ENCODE measurements at regions not wholly inside any gene's neighbourhood (a gene's known extent, or its start where the extent isn't known, plus 50 kb on each side); places are given as distances from the start of the nearest gene placed in this dataset.
A peak's percentile ranks its signal among the peaks of the same experiment; 100 is the strongest.

GRCh38 chr16:85309656-85310587, 197.7 kb upstream of the CIBAR2 start:
- DNase-seq (ENCODE audit: low read depth in 3 of 3) = no peak

- no peak for DNase-seq (ENCODE audit: low read depth in 3 of 3)
Measured at GRCh38 chr16:85310868-85311585, 198.8 kb upstream of the CIBAR2 start.

- no peak for DNase-seq (ENCODE audit: low read depth in 3 of 3)
Measured at GRCh38 chr16:85311741-85312140, 199.5 kb upstream of the CIBAR2 start.

- DNase-seq (ENCODE audit: low read depth in 3 of 3) = no peak
Measured at GRCh38 chr16:85312174-85312573, 199.9 kb upstream of the CIBAR2 start.

GRCh38 chr16:85312642-85313525, 200.6 kb upstream of the CIBAR2 start:
- DNase-seq (ENCODE audit: low read depth in 3 of 3) = no peak

- no peak for DNase-seq (ENCODE audit: low read depth in 3 of 3)
Measured at GRCh38 chr16:85313526-85314301, 201.4 kb upstream of the CIBAR2 start.

GRCh38 chr16:85314512-85314971, 202.3 kb upstream of the CIBAR2 start:
- DNase-seq (ENCODE audit: low read depth in 3 of 3) = no peak

GRCh38 chr16:85315866-85316265, 203.6 kb upstream of the CIBAR2 start:
- no peak for DNase-seq (ENCODE audit: low read depth in 3 of 3)

- DNase-seq (ENCODE audit: low read depth in 3 of 3) = peak in 2 of 3 donors; percentile 33 to 48
Measured at GRCh38 chr16:85316321-85316919, 204.1 kb upstream of the CIBAR2 start.

GRCh38 chr16:85316944-85317343, 204.7 kb upstream of the CIBAR2 start:
- DNase-seq (ENCODE audit: low read depth in 3 of 3) = no peak

- DNase-seq (ENCODE audit: low read depth in 3 of 3) = no peak
Measured at GRCh38 chr16:85317704-85318103, 205.4 kb upstream of the CIBAR2 start.

GRCh38 chr16:85319208-85319983, 207.1 kb upstream of the CIBAR2 start:
- no peak for DNase-seq (ENCODE audit: low read depth in 3 of 3)

- no peak for DNase-seq (ENCODE audit: low read depth in 3 of 3)
Measured at GRCh38 chr16:85319984-85320440, 207.7 kb upstream of the CIBAR2 start.

GRCh38 chr16:85320677-85321385, 208.6 kb upstream of the CIBAR2 start:
- DNase-seq (ENCODE audit: low read depth in 3 of 3) = no peak

- DNase-seq (ENCODE audit: low read depth in 3 of 3) = no peak
Measured at GRCh38 chr16:85321509-85322271, 209.4 kb upstream of the CIBAR2 start.

- DNase-seq (ENCODE audit: low read depth in 3 of 3) = no peak
Measured at GRCh38 chr16:85323230-85323960, 211.1 kb upstream of the CIBAR2 start.

GRCh38 chr16:85323961-85324253, 211.6 kb upstream of the CIBAR2 start:
- DNase-seq (ENCODE audit: low read depth in 3 of 3) = no peak

GRCh38 chr16:85324488-85324887, 212.2 kb upstream of the CIBAR2 start:
- DNase-seq (ENCODE audit: low read depth in 3 of 3) = no peak

All from stimulated activated CD4-positive, alpha-beta T cell treated with anti-CD3 and anti-CD28 coated beads, TNF-alpha, amount 100 ng/mL, for 48 hours (primary cell).